PC-9 (cell line): ENCODE measurements at regions not wholly inside any gene's neighbourhood (a gene's known extent, or its start where the extent isn't known, plus 50 kb on each side); places are given as distances from the start of the nearest gene placed in this dataset.

Experiments
- BruUV-seq: library from RNA; stranded (reverse); fragments of 400-500 nt; replicated peaks from 2 replicates; lab custom pipeline; 2021; lab: Mats Ljungman, UMichigan
- CTCF ChIA-PET: fragments of 300-600 bp; sonication (Branson Sonifier 250); formaldehyde crosslinking; loops from one replicate; lab custom pipeline; 2022; ENCODE audit warnings: antibody characterized with exemption; lab: Charles Lee
- POLR2A ChIA-PET: fragments of 300-600 bp; sonication (Branson Sonifier 250); formaldehyde crosslinking; loops from one replicate; lab custom pipeline; 2022; ENCODE audit warnings: antibody characterized with exemption; ENCODE audit not compliant: unreplicated experiment; lab: Charles Lee
- DNase-seq, 2 experiments: peaks; one replicate each; pipeline versions ENCODE4 v3.0.0 to v3.0.0-alpha.2; 2015 to 2022; ENCODE audit warnings: mixed read lengths in 1 of 2
- H2AFZ ChIP-seq: fragments of 200-600 bp; sonication (generic); 2 replicates; pipeline ENCODE4 v1.8.1; 2017; ENCODE audit warnings: antibody characterized with exemption
- H3F3A ChIP-seq: fragments of 200-600 bp; sonication (generic); 2 replicates; pipeline ENCODE4 v1.8.1; 2017; ENCODE audit warnings: antibody characterized with exemption, mild to moderate bottlenecking, low read depth; ENCODE audit not compliant: insufficient read depth
- H3K27ac ChIP-seq: fragments of 200-600 bp; sonication (generic); 2 replicates; pipeline ENCODE4 v1.6.1; 2016; ENCODE audit warnings: mixed run types
- H3K27me3 ChIP-seq: fragments of 200-600 bp; sonication (generic); 2 replicates; pipeline ENCODE4 v1.6.1; 2016; ENCODE audit warnings: low read depth, mixed run types; ENCODE audit not compliant: insufficient read depth
- H3K36me3 ChIP-seq: fragments of 200-600 bp; sonication (generic); 2 replicates; pipeline ENCODE4 v1.6.1; 2016; ENCODE audit warnings: low read depth, mixed run types
- H3K4me1 ChIP-seq: fragments of 200-600 bp; sonication (generic); replicated peaks from 2 replicates; pipeline ENCODE4 v1.6.1; 2016; ENCODE audit warnings: mixed run types; ENCODE audit not compliant: insufficient read depth
- H3K4me2 ChIP-seq: fragments of 200-600 bp; sonication (generic); 2 replicates; pipeline ENCODE4 v1.6.1; 2017; ENCODE audit warnings: mixed run types
- H3K4me3 ChIP-seq: fragments of 200-600 bp; sonication (generic); 2 replicates; pipeline ENCODE4 v1.6.1; 2016; ENCODE audit warnings: mixed run types
- H3K79me2 ChIP-seq: fragments of 200-600 bp; sonication (generic); 2 replicates; pipeline ENCODE4 v1.6.1; 2017; ENCODE audit warnings: low read depth, mixed run types
- H3K9me2 ChIP-seq: fragments of 200-600 bp; sonication (generic); 2 replicates; pipeline ENCODE4 v1.8.1; 2017; ENCODE audit warnings: mild to moderate bottlenecking; ENCODE audit not compliant: insufficient read depth
- H3K9me3 ChIP-seq: fragments of 200-600 bp; sonication (generic); 2 replicates; pipeline ENCODE4 v1.8.1; 2016; ENCODE audit warnings: low read depth; ENCODE audit not compliant: insufficient read depth
- H4K20me1 ChIP-seq: fragments of 200-600 bp; sonication (generic); 2 replicates; pipeline ENCODE4 v1.8.1; 2017; ENCODE audit not compliant: insufficient read depth
- CTCF ChIP-seq: fragments of 200-600 bp; sonication (generic); conservative IDR thresholded peaks from 2 replicates; pipeline ENCODE4 v1.6.1; 2017; ENCODE audit warnings: mixed run types, antibody characterized with exemption, mild to moderate bottlenecking, moderate library complexity
- EZH2 ChIP-seq: fragments of 200-600 bp; sonication (generic); IDR thresholded peaks from 2 replicates; pipeline ENCODE4 v1.8.0; 2017; ENCODE audit warnings: antibody characterized with exemption, low read depth
- intact Hi-C: fragments of 100-400 bp; cut with micrococcal nuclease; formaldehyde crosslinking; loops from one replicate; pipeline ENCODE4 v1.10.0; 2022; ENCODE audit not compliant: unreplicated experiment

GRCh38 chr4:170581322-170581721, 491.6 kb upstream of the AADAT start:
- intact Hi-C loops: no loop called here
- Histone ChIP-seq H3K9me3 (no peaks in the 10 kb centered on the region), H4K20me1 (no peaks in the 10 kb centered on the region), H3K36me3 (no peaks in the 10 kb centered on the region), H3K27me3 (no peaks in the 10 kb centered on the region), H3K27ac (no peak overlapping the region), H3K4me1 (no peaks in the 10 kb centered on the region), H3F3A (no peaks in the 10 kb centered on the region), H3K4me3 (no peak overlapping the region), H3K9me2 (no peaks in the 10 kb centered on the region), H3K4me2 (no peak overlapping the region), H2AFZ (no peak overlapping the region), H3K79me2 (no peaks in the 10 kb centered on the region)
- TF ChIP-seq EZH2: no peak
- ChIA-PET POLR2A (no interaction called here), CTCF (no interaction called here)
- no TSS peak for BruUV-seq
- no peak for DNase-seq

- H3K79me2 ChIP-seq: no peaks in the 10 kb centered on the region
- H3K4me2 ChIP-seq: no peak overlapping the region
- no peaks in the 10 kb centered on the region for H3K4me1 ChIP-seq
- H2AFZ ChIP-seq: no peak overlapping the region
- no peak overlapping the region for H3K27ac ChIP-seq
- no peaks in the 10 kb centered on the region for H3K36me3 ChIP-seq
- ChIA-PET CTCF (no interaction called here), POLR2A (no interaction called here)
- BruUV-seq: no TSS peak
- H3K9me3 ChIP-seq: no peaks in the 10 kb centered on the region
- no peak overlapping the region for H3K4me3 ChIP-seq
- no peak for TF ChIP-seq EZH2
- no peak for TF ChIP-seq CTCF
- no peak for DNase-seq
- no peaks in the 10 kb centered on the region for H3K9me2 ChIP-seq
- no peaks in the 10 kb centered on the region for H4K20me1 ChIP-seq
- no peaks in the 10 kb centered on the region for H3K27me3 ChIP-seq
- H3F3A ChIP-seq: no peaks in the 10 kb centered on the region
- intact Hi-C loops: no loop called here
Observed at GRCh38 chr4:170580651-170581050, 490.9 kb upstream of the AADAT start.

- Histone ChIP-seq H3K36me3 (no peaks in the 10 kb centered on the region), H3K4me2 (no peak overlapping the region), H2AFZ (no peak overlapping the region), H3K27me3 (no peaks in the 10 kb centered on the region), H3K9me3 (no peaks in the 10 kb centered on the region), H3K9me2 (no peaks in the 10 kb centered on the region), H3K4me1 (no peaks in the 10 kb centered on the region), H3K4me3 (no peak overlapping the region), H3K79me2 (no peaks in the 10 kb centered on the region), H3K27ac (no peak overlapping the region), H3F3A (no peaks in the 10 kb centered on the region), H4K20me1 (no peaks in the 10 kb centered on the region)
- ChIA-PET CTCF (no interaction called here), POLR2A (no interaction called here)
- TF ChIP-seq CTCF: no peak
- no peak for TF ChIP-seq EZH2
- intact Hi-C loops: loop anchor here (2.0 kb wide), 1 partner anchor 64 kb away; no protein-coding TSS in a partner anchor
- no peak for DNase-seq
- BruUV-seq: no TSS peak
Observed at GRCh38 chr4:170538821-170539473, 449.2 kb upstream of the AADAT start.
